SK-N-SH (cell line): ENCODE measurements at regions not wholly inside any gene's neighbourhood (a gene's known extent, or its start where the extent isn't known, plus 50 kb on each side); places are given as distances from the start of the nearest gene placed in this dataset.

Source experiments
- CHD2 ChIP-seq: fragments of 150-350 bp; IDR thresholded peaks from 2 replicates; pipeline ENCODE4 v1.6.1; 2018; ENCODE audit warnings: low read length; ENCODE audit not compliant: partially characterized antibody
- CTCF ChIP-seq: fragments of 200-600 bp; sonication (generic); IDR thresholded peaks from 2 replicates; pipeline ENCODE4 v1.6.1; 2017; ENCODE audit warnings: antibody characterized with exemption, mild to moderate bottlenecking, moderate library complexity
- EP300 ChIP-seq, 2 experiments: IDR thresholded peaks; 2 replicates each; pipeline versions ENCODE4 v1.4.0 to v1.6.1; 2012; ENCODE audit warnings: borderline replicate concordance in 1 of 2, low read depth in 1 of 2, low read length in 1 of 2
- EZH2phosphoT487 ChIP-seq: fragments of 200-600 bp; sonication (generic); IDR thresholded peaks from 2 replicates; pipeline ENCODE4 v1.6.1; 2017; ENCODE audit warnings: low read depth, mixed run types, mild to moderate bottlenecking, antibody characterized with exemption, moderate library complexity, borderline replicate concordance
- POLR2AphosphoS5 ChIP-seq: IDR thresholded peaks from 2 replicates; pipeline ENCODE4 v1.6.1; 2012; ENCODE audit warnings: low read depth, low read length
- RCOR1 ChIP-seq: fragments of 150-350 bp; IDR thresholded peaks from 2 replicates; pipeline ENCODE4 v1.6.1; 2017; ENCODE audit warnings: antibody characterized with exemption, low read length
- RFX5 ChIP-seq: IDR thresholded peaks from 2 replicates; pipeline ENCODE4 v1.6.1; 2012; ENCODE audit warnings: mild to moderate bottlenecking, improper control_type of control experiment, low read length
- TEAD4 ChIP-seq: IDR thresholded peaks from 2 replicates; pipeline ENCODE4 v1.4.0; 2012; ENCODE audit warnings: mild to moderate bottlenecking, borderline replicate concordance; ENCODE audit not compliant: insufficient read depth
- YY1 ChIP-seq: IDR thresholded peaks from 2 replicates; pipeline ENCODE4 v1.4.0; 2012; ENCODE audit warnings: low read depth, mild to moderate bottlenecking

DNA sequence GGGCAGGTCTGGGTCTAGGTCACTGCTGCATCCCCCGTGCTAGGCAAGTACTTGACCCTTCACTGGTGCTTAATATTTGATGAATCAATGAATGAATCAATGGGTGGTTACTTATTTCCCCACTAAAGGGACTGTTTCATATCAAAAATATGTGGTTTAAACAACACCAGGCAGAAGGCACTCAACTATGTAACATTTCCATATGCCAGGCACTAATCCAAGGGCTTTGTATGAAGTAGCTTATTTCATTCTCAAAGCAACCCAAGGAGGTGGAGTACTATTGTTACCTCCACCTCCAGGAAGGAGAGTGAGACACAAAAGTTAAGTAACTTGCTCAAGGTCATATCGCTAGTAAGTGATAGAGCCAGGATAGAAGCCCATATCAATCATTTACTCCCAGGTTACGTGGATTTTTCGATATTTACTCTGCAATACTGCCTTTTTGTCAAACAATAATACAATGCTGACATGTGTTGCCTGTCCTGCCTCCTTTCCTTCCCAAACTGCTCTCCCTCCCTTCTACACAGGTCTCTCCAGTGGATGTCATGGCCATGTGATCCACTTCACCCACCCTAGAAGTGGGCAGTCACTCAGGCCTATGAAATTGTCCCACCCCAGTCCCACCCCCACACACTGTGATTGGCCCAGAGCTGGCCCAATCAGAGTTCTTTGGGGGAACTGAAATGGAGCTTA, 142.8 kb downstream of the ETS2 start:
- TF ChIP-seq CTCF (no peak), EP300 (IDR thresholded peaks at IDR 0.05; ENCODE audit: borderline replicate concordance in 1 of 2, low read depth in 1 of 2, low read length in 1 of 2) (no peak), CHD2 (no peak), YY1 (no peak), RFX5 (no peak), POLR2AphosphoS5 (no peak), TEAD4 (no peak), EZH2phosphoT487 (no peak), RCOR1 (no peak)
